SU-DHL-6 (cell line): ENCODE measurements at regions not wholly inside any gene's neighbourhood (a gene's known extent, or its start where the extent isn't known, plus 50 kb on each side); places are given as distances from the start of the nearest gene placed in this dataset.

Source experiments
- H2AFZ ChIP-seq: fragments of 200-600 bp; sonication (generic); 2 replicates; pipeline ENCODE4 v1.6.1; 2014; ENCODE audit warnings: low read depth, mild to moderate bottlenecking, moderate library complexity, mixed read lengths, antibody characterized with exemption, low read length; ENCODE audit not compliant: severe bottlenecking
- H3F3A ChIP-seq: fragments of 200-600 bp; shearing (Covaris generic); 2 replicates; pipeline ENCODE4 v1.6.0; 2016; ENCODE audit warnings: antibody characterized with exemption, mild to moderate bottlenecking; ENCODE audit not compliant: insufficient read depth
- H3K27ac ChIP-seq: fragments of 200-600 bp; sonication (generic); 2 replicates; pipeline ENCODE4 v1.5.1; 2016; ENCODE audit warnings: low read depth, mild to moderate bottlenecking, low read length, moderate library complexity, mixed read lengths
- H3K27me3 ChIP-seq: fragments of 200-600 bp; sonication (generic), shearing (Covaris generic); 2 replicates; pipeline ENCODE4 v1.6.0; 2014; ENCODE audit warnings: mild to moderate bottlenecking, low read length
- H3K36me3 ChIP-seq: fragments of 200-600 bp; sonication (generic); 2 replicates; pipeline ENCODE4 v1.6.1; 2014; ENCODE audit warnings: mild to moderate bottlenecking, low read length, mixed read lengths
- H3K4me2 ChIP-seq: fragments of 300-600, 200-600 bp; shearing (Covaris generic), sonication (generic); 2 replicates; pipeline ENCODE4 v1.6.0; 2014; ENCODE audit warnings: low read length, low read depth, mild to moderate bottlenecking; ENCODE audit not compliant: poor library complexity, severe bottlenecking
- H3K4me3 ChIP-seq: fragments of 200-600 bp; sonication (generic); 2 replicates; pipeline ENCODE4 v1.5.1; 2014; ENCODE audit warnings: antibody characterized with exemption, low read length, mild to moderate bottlenecking, mixed read lengths; ENCODE audit not compliant: insufficient read depth, poor library complexity, severe bottlenecking
- H3K79me2 ChIP-seq: fragments of 200-600 bp; sonication (generic); 2 replicates; pipeline ENCODE4 v1.6.1; 2014; ENCODE audit warnings: mild to moderate bottlenecking, low read length, moderate library complexity; ENCODE audit not compliant: insufficient read depth
- H3K9ac ChIP-seq: fragments of 200-600 bp; sonication (generic); 2 replicates; pipeline ENCODE4 v1.7.0; 2014; ENCODE audit warnings: mild to moderate bottlenecking, low read length
- H3K9me2 ChIP-seq: fragments of 200-600 bp; sonication (generic); replicated peaks from 2 replicates; pipeline ENCODE4 v1.6.1; 2014; ENCODE audit warnings: low read length; ENCODE audit not compliant: insufficient read depth
- H3K9me3 ChIP-seq: fragments of 200-600 bp; sonication (generic); 2 replicates; pipeline ENCODE4 v1.6.1; 2014; ENCODE audit warnings: low read length, mixed read lengths; ENCODE audit not compliant: insufficient read depth
- H4K20me1 ChIP-seq: fragments of 200-600 bp; sonication (generic); 2 replicates; pipeline ENCODE4 v1.6.1; 2014; ENCODE audit warnings: low read depth, mild to moderate bottlenecking, antibody characterized with exemption, low read length, moderate library complexity, mixed read lengths
- EZH2phosphoT487 ChIP-seq: fragments of 200-600 bp; sonication (generic), shearing (Covaris generic); conservative IDR thresholded peaks from 2 replicates; pipeline ENCODE4 v1.6.1; 2018; ENCODE audit warnings: mild to moderate bottlenecking, antibody characterized with exemption, low read length, moderate library complexity, mixed read lengths
- TF ChIP-seq, protein P1 (sequence below): fragments of 200-600 bp; sonication (generic); IDR thresholded peaks from one replicate; pipeline ENCODE4 v1.5.1; 2017; ENCODE audit warnings: antibody characterized with exemption, mild to moderate bottlenecking, low read length, moderate library complexity; ENCODE audit not compliant: insufficient read depth, poor library complexity, severe bottlenecking

DNA sequence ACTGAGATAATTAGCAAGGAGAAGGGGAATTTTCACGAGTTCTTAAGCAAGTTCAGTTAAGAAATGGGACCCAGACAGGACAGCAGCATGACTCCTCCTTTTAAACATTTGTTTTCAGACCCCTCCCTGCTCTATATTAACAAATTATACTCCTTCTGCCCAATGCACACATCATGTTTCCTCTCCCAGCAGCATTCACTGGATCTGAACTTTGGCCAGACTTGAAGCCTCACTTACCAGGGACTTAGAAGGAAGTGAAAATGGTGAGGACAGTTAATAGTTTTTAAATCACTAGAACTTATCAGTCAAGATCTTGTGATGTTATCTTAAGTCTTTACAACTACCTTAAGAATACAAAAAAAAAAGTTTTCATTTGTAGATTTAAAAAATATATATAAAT lies 1174.7 kb upstream of the MAP3K7 start:
- Histone ChIP-seq H3K9ac (no peak overlapping the region), H3K27me3 (no peaks in the 10 kb centered on the region), H3K4me2 (no peak overlapping the region), H3K36me3 (no peaks in the 10 kb centered on the region), H3K27ac (no peak overlapping the region), H2AFZ (no peak overlapping the region), H3K79me2 (no peaks in the 10 kb centered on the region), H3K9me2 (no peaks in the 10 kb centered on the region), H3F3A (no peaks in the 10 kb centered on the region), H3K4me3 (no peak overlapping the region), H4K20me1 (no peaks in the 10 kb centered on the region), H3K9me3 (no peaks in the 10 kb centered on the region)
- TF ChIP-seq EZH2phosphoT487 = no peak
- TF ChIP-seq, protein P1, sequence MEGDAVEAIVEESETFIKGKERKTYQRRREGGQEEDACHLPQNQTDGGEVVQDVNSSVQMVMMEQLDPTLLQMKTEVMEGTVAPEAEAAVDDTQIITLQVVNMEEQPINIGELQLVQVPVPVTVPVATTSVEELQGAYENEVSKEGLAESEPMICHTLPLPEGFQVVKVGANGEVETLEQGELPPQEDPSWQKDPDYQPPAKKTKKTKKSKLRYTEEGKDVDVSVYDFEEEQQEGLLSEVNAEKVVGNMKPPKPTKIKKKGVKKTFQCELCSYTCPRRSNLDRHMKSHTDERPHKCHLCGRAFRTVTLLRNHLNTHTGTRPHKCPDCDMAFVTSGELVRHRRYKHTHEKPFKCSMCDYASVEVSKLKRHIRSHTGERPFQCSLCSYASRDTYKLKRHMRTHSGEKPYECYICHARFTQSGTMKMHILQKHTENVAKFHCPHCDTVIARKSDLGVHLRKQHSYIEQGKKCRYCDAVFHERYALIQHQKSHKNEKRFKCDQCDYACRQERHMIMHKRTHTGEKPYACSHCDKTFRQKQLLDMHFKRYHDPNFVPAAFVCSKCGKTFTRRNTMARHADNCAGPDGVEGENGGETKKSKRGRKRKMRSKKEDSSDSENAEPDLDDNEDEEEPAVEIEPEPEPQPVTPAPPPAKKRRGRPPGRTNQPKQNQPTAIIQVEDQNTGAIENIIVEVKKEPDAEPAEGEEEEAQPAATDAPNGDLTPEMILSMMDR = no peak

DNA sequence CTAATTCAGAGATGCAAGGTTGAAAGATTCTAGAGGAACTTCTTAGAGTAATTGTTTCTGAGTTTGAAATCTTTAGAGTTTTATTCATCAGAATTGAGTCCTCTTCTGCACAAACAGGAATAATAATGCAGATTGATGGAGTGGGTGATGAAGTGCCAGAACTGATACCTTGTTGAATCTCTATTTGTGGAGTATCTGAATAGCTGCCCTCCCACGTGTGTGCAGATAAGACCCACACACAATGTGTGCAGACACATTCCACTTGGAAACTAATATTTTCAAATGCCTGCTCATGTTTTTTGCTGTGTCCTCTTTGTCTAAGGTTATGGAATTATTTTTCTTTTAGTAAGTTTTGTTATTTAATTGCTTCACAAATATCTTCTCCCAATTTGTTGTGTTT lies 1167.8 kb upstream of the MAP3K7 start:
- Histone ChIP-seq H3F3A (no peaks in the 10 kb centered on the region), H4K20me1 (no peaks in the 10 kb centered on the region), H3K27ac (no peak overlapping the region), H3K9ac (no peak overlapping the region), H2AFZ (no peak overlapping the region), H3K27me3 (no peaks in the 10 kb centered on the region), H3K79me2 (no peaks in the 10 kb centered on the region), H3K9me3 (no peaks in the 10 kb centered on the region), H3K4me2 (no peak overlapping the region), H3K4me3 (no peak overlapping the region), H3K36me3 (no peaks in the 10 kb centered on the region), H3K9me2 (no peaks in the 10 kb centered on the region)
- no peak for TF ChIP-seq EZH2phosphoT487
- TF ChIP-seq, protein P1 = no peak

DNA sequence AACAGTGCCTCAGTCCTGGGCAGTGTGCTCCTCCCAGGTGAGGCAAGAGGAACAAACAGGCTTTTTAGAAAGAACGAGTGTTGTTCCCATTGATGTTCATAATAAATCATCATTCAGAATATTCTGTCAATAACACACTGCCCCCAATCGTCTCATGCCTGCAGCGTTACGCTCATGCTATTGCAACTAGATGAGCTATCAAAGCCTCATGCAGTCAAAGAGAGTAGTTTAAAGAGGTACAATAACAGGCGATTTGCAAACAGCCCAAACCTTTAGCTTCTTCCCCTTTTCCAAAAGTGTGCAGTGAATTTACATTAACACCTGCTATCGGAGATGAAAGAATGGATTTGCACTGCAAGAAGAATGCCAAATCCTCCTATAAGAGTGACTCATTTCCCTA lies 1164.7 kb upstream of the MAP3K7 start:
- no peaks in the 10 kb centered on the region for H3K79me2 ChIP-seq
- no peaks in the 10 kb centered on the region for H3F3A ChIP-seq
- no peaks in the 10 kb centered on the region for H3K27me3 ChIP-seq
- no peak overlapping the region for H3K4me2 ChIP-seq
- no peak overlapping the region for H3K27ac ChIP-seq
- H3K9me3 ChIP-seq = no peaks in the 10 kb centered on the region
- no peaks in the 10 kb centered on the region for H4K20me1 ChIP-seq
- H3K9ac ChIP-seq = no peak overlapping the region
- H3K36me3 ChIP-seq = no peaks in the 10 kb centered on the region
- TF ChIP-seq, protein P1 = no peak
- no peak for TF ChIP-seq EZH2phosphoT487
- no peak overlapping the region for H3K4me3 ChIP-seq
- no peak overlapping the region for H2AFZ ChIP-seq
- no peaks in the 10 kb centered on the region for H3K9me2 ChIP-seq
